ENCODE measurements at regions not wholly inside any gene's neighbourhood (a gene's known extent, or its start where the extent isn't known, plus 50 kb on each side); places are given as distances from the start of the nearest gene placed in this dataset.
A peak's percentile ranks its signal among the peaks of the same experiment; 100 is the strongest.
"Not testable (repeated sequence)": the region's sequence is repeated elsewhere in the genome, so short reads cannot be mapped to it uniquely, and the experiment has no call there.

- not testable (repeated sequence) for DNase-seq (ENCODE audit: low read depth in 3 of 3)
These were observed 412.7 kb upstream of the WSB1 start for GRCh38 chr17:26881195-26881594.

- DNase-seq (ENCODE audit: low read depth in 3 of 3) = not testable (repeated sequence)
These were observed 411.7 kb upstream of the WSB1 start for GRCh38 chr17:26882097-26882761.

- DNase-seq (ENCODE audit: low read depth in 3 of 3) = not testable (repeated sequence)
These were observed 409.8 kb upstream of the WSB1 start for GRCh38 chr17:26883878-26884740.

- not testable (repeated sequence) for DNase-seq (ENCODE audit: low read depth in 3 of 3)
These were observed 409.2 kb upstream of the WSB1 start for GRCh38 chr17:26884741-26885059.

- DNase-seq (ENCODE audit: low read depth in 3 of 3) = peak in 1 of 3 experiments; percentile 0
These were observed 408.5 kb upstream of the WSB1 start for GRCh38 chr17:26885244-26885970.

All from stimulated activated CD4-positive, alpha-beta T cell treated with anti-CD3 and anti-CD28 coated beads, TNF-alpha, amount 100 ng/mL, for 4 hours (primary cell).